HEK293 (cell line): ENCODE measurements at regions not wholly inside any gene's neighbourhood (a gene's known extent, or its start where the extent isn't known, plus 50 kb on each side); places are given as distances from the start of the nearest gene placed in this dataset.

Source experiments
- ATF2 ChIP-seq: fragments of 450-650 bp; formaldehyde crosslinking; IDR thresholded peaks from 2 replicates; pipeline ENCODE4 v1.5.1; 2016; ENCODE audit warnings: missing biosample characterization, missing genetic modification characterization, low read depth
- BCL11B ChIP-seq: fragments of 450-650 bp; formaldehyde crosslinking; IDR thresholded peaks from 2 replicates; pipeline ENCODE4 v1.5.1; 2016; ENCODE audit warnings: low read depth, missing biosample characterization, missing genetic modification characterization
- EGR2 ChIP-seq: fragments of 450-650 bp; formaldehyde crosslinking; IDR thresholded peaks from 2 replicates; pipeline ENCODE4 v1.5.1; 2016; ENCODE audit warnings: low read depth, missing biosample characterization, missing genetic modification characterization
- FEZF1 ChIP-seq: fragments of 450-650 bp; formaldehyde crosslinking; IDR thresholded peaks from 2 replicates; pipeline ENCODE4 v1.5.1; 2016; ENCODE audit warnings: missing biosample characterization, missing genetic modification characterization
- MYNN ChIP-seq: fragments of 450-650 bp; formaldehyde crosslinking; IDR thresholded peaks from 2 replicates; pipeline ENCODE4 v1.5.1; 2016; ENCODE audit warnings: missing biosample characterization, missing genetic modification characterization, borderline replicate concordance
- MZF1 ChIP-seq: fragments of 450-650 bp; formaldehyde crosslinking; IDR thresholded peaks from 2 replicates; pipeline ENCODE4 v1.5.1; 2017; ENCODE audit warnings: missing biosample characterization, missing genetic modification characterization, borderline replicate concordance
- PRDM6 ChIP-seq: fragments of 450-650 bp; formaldehyde crosslinking; IDR thresholded peaks from 2 replicates; pipeline ENCODE4 v1.5.1; 2017; ENCODE audit warnings: missing biosample characterization, missing genetic modification characterization
- SALL2 ChIP-seq: fragments of 450-650 bp; formaldehyde crosslinking; IDR thresholded peaks from 2 replicates; pipeline ENCODE4 v1.5.0; 2017; ENCODE audit warnings: missing biosample characterization, mild to moderate bottlenecking, missing genetic modification characterization, borderline replicate concordance
- SP2 ChIP-seq: fragments of 450-650 bp; formaldehyde crosslinking; IDR thresholded peaks from 2 replicates; pipeline ENCODE4 v1.5.1; 2016; ENCODE audit warnings: missing biosample characterization, missing genetic modification characterization
- TSHZ1 ChIP-seq: fragments of 450-650 bp; formaldehyde crosslinking; IDR thresholded peaks from 2 replicates; pipeline ENCODE4 v1.5.1; 2016; ENCODE audit warnings: missing biosample characterization, missing genetic modification characterization, borderline replicate concordance
- WT1 ChIP-seq: fragments of 450-650 bp; formaldehyde crosslinking; IDR thresholded peaks from 2 replicates; pipeline ENCODE4 v1.5.1; 2016; ENCODE audit warnings: missing biosample characterization, missing genetic modification characterization
- YY2 ChIP-seq: fragments of 450-650 bp; formaldehyde crosslinking; IDR thresholded peaks from 2 replicates; pipeline ENCODE4 v1.5.1; 2016; ENCODE audit warnings: missing biosample characterization, missing genetic modification characterization
- ZBTB17 ChIP-seq: fragments of 450-650 bp; formaldehyde crosslinking; IDR thresholded peaks from 2 replicates; pipeline ENCODE4 v1.5.1; 2016; ENCODE audit warnings: missing biosample characterization, missing genetic modification characterization
- ZNF114 ChIP-seq: fragments of 450-650 bp; formaldehyde crosslinking; IDR thresholded peaks from 2 replicates; pipeline ENCODE4 v1.5.0; 2017; ENCODE audit warnings: missing biosample characterization, missing genetic modification characterization
- ZNF2 ChIP-seq: fragments of 450-650 bp; formaldehyde crosslinking; IDR thresholded peaks from 2 replicates; pipeline ENCODE4 v1.5.1; 2016; ENCODE audit warnings: missing biosample characterization, missing genetic modification characterization
- ZNF23 ChIP-seq: fragments of 450-650 bp; formaldehyde crosslinking; IDR thresholded peaks from 2 replicates; pipeline ENCODE4 v1.5.1; 2016; ENCODE audit warnings: missing biosample characterization, missing genetic modification characterization, borderline replicate concordance
- ZNF302 ChIP-seq: fragments of 450-650 bp; formaldehyde crosslinking; IDR thresholded peaks from 2 replicates; pipeline ENCODE4 v1.5.1; 2016; ENCODE audit warnings: missing biosample characterization, missing genetic modification characterization, low read depth
- ZNF341 ChIP-seq: fragments of 450-650 bp; formaldehyde crosslinking; IDR thresholded peaks from 2 replicates; pipeline ENCODE4; 2016; ENCODE audit warnings: low read depth, missing biosample characterization, missing genetic modification characterization
- ZNF510 ChIP-seq: fragments of 450-650 bp; formaldehyde crosslinking; IDR thresholded peaks from 2 replicates; pipeline ENCODE4 v1.5.1; 2018; ENCODE audit warnings: mild to moderate bottlenecking, missing genetic modification characterization, missing biosample characterization; ENCODE audit not compliant: insufficient replicate concordance
- ZNF548 ChIP-seq: fragments of 450-650 bp; formaldehyde crosslinking; IDR thresholded peaks from 2 replicates; pipeline ENCODE4 v1.5.1; 2016; ENCODE audit warnings: missing biosample characterization, missing genetic modification characterization
- ZNF571 ChIP-seq: fragments of 450-650 bp; formaldehyde crosslinking; IDR thresholded peaks from 2 replicates; pipeline ENCODE4 v1.5.0; 2017; ENCODE audit warnings: missing biosample characterization, missing genetic modification characterization
- ZNF610 ChIP-seq: fragments of 450-650 bp; formaldehyde crosslinking; IDR thresholded peaks from 2 replicates; pipeline ENCODE4 v1.5.1; 2016; ENCODE audit warnings: missing biosample characterization, missing genetic modification characterization, borderline replicate concordance
- ZNF654 ChIP-seq: fragments of 450-650 bp; formaldehyde crosslinking; IDR thresholded peaks from 2 replicates; pipeline ENCODE4 v1.5.1; 2016; ENCODE audit warnings: low read depth, missing biosample characterization, missing genetic modification characterization
- ZNF677 ChIP-seq: fragments of 450-650 bp; IDR thresholded peaks from 2 replicates; pipeline ENCODE4 v1.5.0; 2018; ENCODE audit warnings: missing biosample characterization, mild to moderate bottlenecking, missing genetic modification characterization, moderate library complexity
- ZNF776 ChIP-seq: fragments of 450-650 bp; formaldehyde crosslinking; IDR thresholded peaks from 2 replicates; pipeline ENCODE4 v1.5.0; 2017; ENCODE audit warnings: missing biosample characterization, missing genetic modification characterization, borderline replicate concordance
- ZNF791 ChIP-seq: fragments of 450-650 bp; formaldehyde crosslinking; IDR thresholded peaks from 2 replicates; pipeline ENCODE4 v1.5.1; 2016; ENCODE audit warnings: missing biosample characterization, missing genetic modification characterization
- ZNF830 ChIP-seq: fragments of 450-650 bp; IDR thresholded peaks from 2 replicates; pipeline ENCODE4 v1.5.0; 2018; ENCODE audit warnings: missing biosample characterization, missing genetic modification characterization, low read depth, mild to moderate bottlenecking, moderate library complexity
- ZSCAN30 ChIP-seq: fragments of 450-650 bp; IDR thresholded peaks from 2 replicates; pipeline ENCODE4 v1.5.1; 2018; ENCODE audit warnings: missing biosample characterization, mild to moderate bottlenecking, missing genetic modification characterization, moderate library complexity
- TF ChIP-seq, protein P1 (sequence below): fragments of 450-650 bp; formaldehyde crosslinking; IDR thresholded peaks from 2 replicates; pipeline ENCODE4 v1.5.1; 2016; ENCODE audit warnings: missing biosample characterization, missing genetic modification characterization
- TF ChIP-seq, protein P2 (sequence below): fragments of 450-650 bp; IDR thresholded peaks from 2 replicates; pipeline ENCODE4 v1.5.1; 2018; ENCODE audit warnings: missing biosample characterization, missing genetic modification characterization

- TF ChIP-seq ZNF654 (tag by site-specific recombination) (no peak), BCL11B (tag by site-specific recombination) (no peak), FEZF1 (tag by site-specific recombination) (peak; percentile 100), ZNF791 (tag by site-specific recombination) (no peak), ZNF677 (no peak), SALL2 (tag by site-specific recombination) (no peak), MYNN (tag by site-specific recombination) (no peak), ZNF302 (no peak), ZSCAN30 (tag by site-specific recombination) (no peak; the same call in 1 of the 2 replicates), EGR2 (tag by site-specific recombination) (no peak), WT1 (tag by site-specific recombination) (no peak), SP2 (tag by site-specific recombination) (no peak), ZNF548 (tag by site-specific recombination) (no peak), ZNF830 (tag by site-specific recombination) (no peak), TSHZ1 (tag by site-specific recombination) (no peak), ZNF2 (tag by site-specific recombination) (no peak), ZNF114 (tag by site-specific recombination) (no peak), ZBTB17 (tag by site-specific recombination) (no peak), ZNF610 (tag by site-specific recombination) (peak; percentile 66; the same call in 1 of the 2 replicates), PRDM6 (peak; percentile 60), ZNF776 (tag by site-specific recombination) (no peak), ZNF23 (no peak), YY2 (tag by site-specific recombination) (no peak), ZNF341 (tag by site-specific recombination) (no peak), MZF1 (tag by site-specific recombination) (peak; percentile 75; the same call in 1 of the 2 replicates), ATF2 (no peak), ZNF510 (no peak), ZNF571 (tag by site-specific recombination) (no peak)
- TF ChIP-seq, protein P1, sequence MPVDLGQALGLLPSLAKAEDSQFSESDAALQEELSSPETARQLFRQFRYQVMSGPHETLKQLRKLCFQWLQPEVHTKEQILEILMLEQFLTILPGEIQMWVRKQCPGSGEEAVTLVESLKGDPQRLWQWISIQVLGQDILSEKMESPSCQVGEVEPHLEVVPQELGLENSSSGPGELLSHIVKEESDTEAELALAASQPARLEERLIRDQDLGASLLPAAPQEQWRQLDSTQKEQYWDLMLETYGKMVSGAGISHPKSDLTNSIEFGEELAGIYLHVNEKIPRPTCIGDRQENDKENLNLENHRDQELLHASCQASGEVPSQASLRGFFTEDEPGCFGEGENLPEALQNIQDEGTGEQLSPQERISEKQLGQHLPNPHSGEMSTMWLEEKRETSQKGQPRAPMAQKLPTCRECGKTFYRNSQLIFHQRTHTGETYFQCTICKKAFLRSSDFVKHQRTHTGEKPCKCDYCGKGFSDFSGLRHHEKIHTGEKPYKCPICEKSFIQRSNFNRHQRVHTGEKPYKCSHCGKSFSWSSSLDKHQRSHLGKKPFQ (tag by site-specific recombination), result peak; percentile 64
- TF ChIP-seq, protein P2, sequence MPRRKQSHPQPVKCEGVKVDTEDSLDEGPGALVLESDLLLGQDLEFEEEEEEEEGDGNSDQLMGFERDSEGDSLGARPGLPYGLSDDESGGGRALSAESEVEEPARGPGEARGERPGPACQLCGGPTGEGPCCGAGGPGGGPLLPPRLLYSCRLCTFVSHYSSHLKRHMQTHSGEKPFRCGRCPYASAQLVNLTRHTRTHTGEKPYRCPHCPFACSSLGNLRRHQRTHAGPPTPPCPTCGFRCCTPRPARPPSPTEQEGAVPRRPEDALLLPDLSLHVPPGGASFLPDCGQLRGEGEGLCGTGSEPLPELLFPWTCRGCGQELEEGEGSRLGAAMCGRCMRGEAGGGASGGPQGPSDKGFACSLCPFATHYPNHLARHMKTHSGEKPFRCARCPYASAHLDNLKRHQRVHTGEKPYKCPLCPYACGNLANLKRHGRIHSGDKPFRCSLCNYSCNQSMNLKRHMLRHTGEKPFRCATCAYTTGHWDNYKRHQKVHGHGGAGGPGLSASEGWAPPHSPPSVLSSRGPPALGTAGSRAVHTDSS (tag by site-specific recombination), result no peak
These were observed 2308.1 kb upstream of the AGA start (continued) for GRCh38 chr4:179750374-179750773.
